Testis (tissue), 2 donors: ENCODE measurements at regions not wholly inside any gene's neighbourhood (a gene's known extent, or its start where the extent isn't known, plus 50 kb on each side); places are given as distances from the start of the nearest gene placed in this dataset.
"Not testable (repeated sequence)": the region's sequence is repeated elsewhere in the genome, so short reads cannot be mapped to it uniquely, and the experiment has no call there.

ENCODE experiments used
- DNase-seq: peaks from one replicate; pipeline ENCODE4 v3.0.0-alpha.2; 2019
- H3K27ac ChIP-seq, 2 donors: fragments of 200-600 bp; sonication (generic); one replicate each; pipeline ENCODE4 v1.5.1; 2019
- H3K27me3 ChIP-seq: fragments of 200-600 bp; sonication (generic); one replicate; pipeline ENCODE4 v1.5.1; 2019
- H3K36me3 ChIP-seq: fragments of 200-600 bp; sonication (generic); one replicate; pipeline ENCODE4 v1.5.1; 2017; ENCODE audit warnings: low read depth; ENCODE audit errors: missing control alignments
- H3K4me1 ChIP-seq: fragments of 200-600 bp; sonication (generic); one replicate; pipeline ENCODE4 v1.5.1; 2019
- H3K4me3 ChIP-seq, 2 donors: fragments of 200-600 bp; sonication (generic); one replicate each; pipeline ENCODE4 v1.5.1; 2017 to 2019
- H3K9me3 ChIP-seq: fragments of 200-600 bp; sonication (generic); one replicate; pipeline ENCODE4 v1.5.1; 2017
- CTCF ChIP-seq, 3 experiments: fragments of 450-650 bp in 2 of 3; fragments of 200-600 bp in 1 of 3; sonication (generic) in 1 of 3; IDR thresholded peaks; one replicate each; pipeline ENCODE4 v1.5.1; 2016 to 2019; ENCODE audit warnings: antibody characterized with exemption in 3 of 3, mild to moderate bottlenecking in 2 of 3, moderate library complexity in 1 of 3
- POLR2A ChIP-seq: fragments of 450-650 bp; IDR thresholded peaks from one replicate; pipeline ENCODE4 v1.6.1; 2017; ENCODE audit warnings: antibody characterized with exemption, mild to moderate bottlenecking, moderate library complexity
- WGBS, 2 donors: methylation state at CpG; one replicate each; pipeline ENCODE4 v1.1.5; 2018; 5-methylcytosine and 5-hydroxymethylcytosine counted together
- intact Hi-C: fragments of 100-400 bp; cut with DNase I; formaldehyde crosslinking; loops from one replicate; pipeline ENCODE4 v1.15.1; 2023; ENCODE audit warnings: low total_unique reads

- Histone ChIP-seq H3K4me1 (no peaks in the 10 kb centered on the region), H3K9me3 (no peaks in the 10 kb centered on the region), H3K27me3 (no peaks in the 10 kb centered on the region), H3K36me3 (no peaks in the 10 kb centered on the region), H3K27ac (no peak overlapping the region), H3K4me3 (no peak overlapping the region)
- WGBS, 2 donors = 60 to 63% methylated on average over 2 of the region's 2 CpGs
- intact Hi-C loops = no loop called here
- no peak for DNase-seq
- TF ChIP-seq CTCF (IDR thresholded peaks at IDR 0.05) (no peak), POLR2A (no peak)
These were observed 348.9 kb upstream of the EPHA6 start for GRCh38 chr3:96465521-96465920.

- Histone ChIP-seq H3K27ac (no peak overlapping the region), H3K36me3 (no peaks in the 10 kb centered on the region), H3K4me1 (no peaks in the 10 kb centered on the region), H3K9me3 (no peaks in the 10 kb centered on the region), H3K27me3 (no peaks in the 10 kb centered on the region), H3K4me3 (no peak overlapping the region)
- WGBS, 2 donors = 66 to 82% methylated on average over 4 of the region's 4 CpGs
- no peak for DNase-seq
- no peak for TF ChIP-seq POLR2A
- no peak for TF ChIP-seq CTCF (IDR thresholded peaks at IDR 0.05)
- intact Hi-C loops = no loop called here
These were observed 348.0 kb upstream of the EPHA6 start for GRCh38 chr3:96466441-96466840.

- intact Hi-C loops = no loop called here
- DNase-seq = no peak
- Histone ChIP-seq H3K27ac (no peak overlapping the region), H3K4me1 (no peaks in the 10 kb centered on the region), H3K9me3 (no peaks in the 10 kb centered on the region), H3K36me3 (no peaks in the 10 kb centered on the region), H3K4me3 (no peak overlapping the region), H3K27me3 (no peaks in the 10 kb centered on the region)
- TF ChIP-seq POLR2A (no peak), CTCF (IDR thresholded peaks at IDR 0.05) (no peak)
- 60 to 74% methylated on average over 8 of the region's 8 CpGs for WGBS, 2 donors
These were observed 346.8 kb upstream of the EPHA6 start for GRCh38 chr3:96467639-96468038.

- Histone ChIP-seq H3K27me3 (no peaks in the 10 kb centered on the region), H3K36me3 (no peaks in the 10 kb centered on the region), H3K9me3 (no peaks in the 10 kb centered on the region), H3K4me1 (no peaks in the 10 kb centered on the region), H3K27ac (no peak overlapping the region), H3K4me3 (no peak overlapping the region)
- intact Hi-C loops = no loop called here
- TF ChIP-seq POLR2A = no peak
- no peak for TF ChIP-seq CTCF (IDR thresholded peaks at IDR 0.05)
- DNase-seq = no peak
These were observed 335.9 kb upstream of the EPHA6 start for GRCh38 chr3:96478496-96478895.

- WGBS, 2 donors = 64 to 76% methylated on average over 17 to 18 of the region's 18 CpGs
- no peak overlapping the region for H3K27ac ChIP-seq
- TF ChIP-seq CTCF (IDR thresholded peaks at IDR 0.05) (no peak), POLR2A (no peak)
- DNase-seq = no peak
- peak overlapping the region; percentile 19 to 24 for H3K4me3 ChIP-seq
- H3K9me3 ChIP-seq = no peaks in the 10 kb centered on the region
- intact Hi-C loops = no loop called here
- no peaks in the 10 kb centered on the region for H3K36me3 ChIP-seq
- H3K27me3 ChIP-seq = no peaks in the 10 kb centered on the region
- no peaks in the 10 kb centered on the region for H3K4me1 ChIP-seq
These were observed 333.5 kb upstream of the EPHA6 start for GRCh38 chr3:96480881-96481280.

GRCh38 chr3:96483191-96483590, 331.2 kb upstream of the EPHA6 start:
- 91 to 98% methylated on average over 1 of the region's 1 CpG for WGBS, 2 donors
- H3K27ac ChIP-seq, H3K4me3 ChIP-seq, H3K27me3 ChIP-seq, H3K4me1 ChIP-seq, H3K36me3 ChIP-seq, intact Hi-C loops, H3K9me3 ChIP-seq, DNase-seq: not testable (repeated sequence)
